Limb (tissue), 2 donors: ENCODE measurements at regions not wholly inside any gene's neighbourhood (a gene's known extent, or its start where the extent isn't known, plus 50 kb on each side); places are given as distances from the start of the nearest gene placed in this dataset.

ENCODE experiments used
- DNase-seq, 2 donors: peaks; one replicate each; pipeline ENCODE4 v3.0.0-alpha.2; 2016; ENCODE audit errors: extremely low spot score in 2 of 2

- no peak for DNase-seq
These were observed 632.5 kb upstream of the GNPDA2 start for GRCh38 chr4:45358573-45359506.

- no peak for DNase-seq
These were observed 626.8 kb upstream of the GNPDA2 start for GRCh38 chr4:45353161-45353560.

GRCh38 chr4:45350438-45350837 is 624.1 kb upstream of the GNPDA2 start:
- DNase-seq, result no peak

GRCh38 chr4:45349859-45350258 is 623.5 kb upstream of the GNPDA2 start:
- DNase-seq, result no peak

GRCh38 chr4:45346816-45347435 is 620.6 kb upstream of the GNPDA2 start:
- peak in 1 of 2 donors; percentile 11 for DNase-seq

GRCh38 chr4:45345558-45345957 is 619.2 kb upstream of the GNPDA2 start:
- DNase-seq, result no peak

- DNase-seq, result no peak
These were observed 605.4 kb upstream of the GNPDA2 start for GRCh38 chr4:45331802-45332201.

- DNase-seq, result no peak
These were observed 601.2 kb upstream of the GNPDA2 start for GRCh38 chr4:45327544-45327943.

- no peak for DNase-seq
These were observed 598.4 kb upstream of the GNPDA2 start for GRCh38 chr4:45324455-45325417.

- no peak for DNase-seq
These were observed 597.2 kb upstream of the GNPDA2 start for GRCh38 chr4:45323453-45324058.

- DNase-seq, result no peak
These were observed 591.4 kb upstream of the GNPDA2 start for GRCh38 chr4:45317739-45318138.

- peak in 1 of 2 donors; percentile 21 for DNase-seq
These were observed 590.9 kb upstream of the GNPDA2 start for GRCh38 chr4:45317276-45317675.

- DNase-seq, result no peak
These were observed 589.9 kb upstream of the GNPDA2 start for GRCh38 chr4:45316257-45316656.

GRCh38 chr4:45302828-45303227 is 576.5 kb upstream of the GNPDA2 start:
- DNase-seq, result no peak

- no peak for DNase-seq
These were observed 568.1 kb upstream of the GNPDA2 start for GRCh38 chr4:45294464-45294863.

- DNase-seq, result no peak
These were observed 567.0 kb upstream of the GNPDA2 start for GRCh38 chr4:45293335-45293734.

- DNase-seq, result no peak
These were observed 566.5 kb upstream of the GNPDA2 start for GRCh38 chr4:45292844-45293243.

GRCh38 chr4:45284400-45285085 is 558.2 kb upstream of the GNPDA2 start:
- DNase-seq, result no peak

- DNase-seq, result no peak
These were observed 557.0 kb upstream of the GNPDA2 start for GRCh38 chr4:45283352-45283751.

- no peak for DNase-seq
These were observed 553.8 kb upstream of the GNPDA2 start for GRCh38 chr4:45280121-45280520.

GRCh38 chr4:45275862-45276261 is 549.5 kb upstream of the GNPDA2 start:
- DNase-seq, result no peak
